Mesenchymal stem cell (in vitro differentiated cells and primary cell): ENCODE measurements at regions not wholly inside any gene's neighbourhood (a gene's known extent, or its start where the extent isn't known, plus 50 kb on each side); places are given as distances from the start of the nearest gene placed in this dataset.

Experiments used
- DNase-seq: peaks from one replicate; pipeline ENCODE4 v3.0.0-alpha.2; 2013
- H2AFZ ChIP-seq: one replicate; pipeline ENCODE4 v1.6.1; 2013; ENCODE audit warnings: low read depth, mild to moderate bottlenecking, control low read depth, inconsistent platforms, low read length, moderate library complexity
- H2AK5ac ChIP-seq: 2 replicates; pipeline ENCODE4 v1.6.1; 2013; ENCODE audit warnings: low read length, moderate library complexity, mild to moderate bottlenecking, inconsistent platforms; ENCODE audit not compliant: severe bottlenecking
- H2BK120ac ChIP-seq: one replicate; pipeline ENCODE4 v1.6.1; 2013; ENCODE audit warnings: low read depth, mild to moderate bottlenecking, inconsistent platforms, low read length, moderate library complexity
- H2BK12ac ChIP-seq, 2 experiments: one replicate each; pipeline ENCODE4 v1.6.1; 2013; ENCODE audit warnings: inconsistent platforms in 2 of 2, low read length in 2 of 2, mild to moderate bottlenecking in 2 of 2, moderate library complexity in 2 of 2, control low read depth in 1 of 2
- H2BK15ac ChIP-seq: one replicate; pipeline ENCODE4 v1.6.1; 2013; ENCODE audit warnings: mild to moderate bottlenecking, low read depth, inconsistent platforms; ENCODE audit not compliant: poor library complexity, severe bottlenecking
- H2BK5ac ChIP-seq: 2 replicates; pipeline ENCODE4 v1.6.1; 2013; ENCODE audit warnings: low read depth, mild to moderate bottlenecking, low read length, control low read depth, inconsistent platforms; ENCODE audit not compliant: poor library complexity, severe bottlenecking
- H3K14ac ChIP-seq, 2 experiments: one replicate each; pipeline ENCODE4 v1.6.1; 2013; ENCODE audit warnings: inconsistent platforms in 2 of 2, low read length in 2 of 2, control low read depth in 1 of 2, mild to moderate bottlenecking in 1 of 2, moderate library complexity in 1 of 2
- H3K18ac ChIP-seq, 2 experiments: one replicate each; pipeline ENCODE4 v1.6.1; 2013; ENCODE audit warnings: inconsistent platforms in 2 of 2, low read length in 2 of 2, control low read depth in 1 of 2, low read depth in 1 of 2, mild to moderate bottlenecking in 1 of 2
- H3K23ac ChIP-seq, 2 experiments: one replicate each; pipeline ENCODE4 v1.6.1; 2013; ENCODE audit warnings: inconsistent platforms in 2 of 2, low read length in 2 of 2, mild to moderate bottlenecking in 2 of 2, moderate library complexity in 2 of 2, control low read depth in 1 of 2
- H3K27ac ChIP-seq: 2 replicates; pipeline ENCODE4 v1.5.1; 2013; ENCODE audit warnings: mild to moderate bottlenecking, moderate library complexity, low read length, control low read depth, inconsistent platforms; ENCODE audit not compliant: poor library complexity, severe bottlenecking
- H3K27me3 ChIP-seq, 2 experiments: 2 replicates each; pipeline versions ENCODE4 v1.6.1 to v1.7.0; 2013; ENCODE audit warnings: low read length in 2 of 2, mild to moderate bottlenecking in 2 of 2, moderate library complexity in 2 of 2, control low read depth in 1 of 2, inconsistent platforms in 1 of 2; ENCODE audit not compliant: control insufficient read depth in 1 of 2, insufficient read depth in 1 of 2
- H3K36me3 ChIP-seq, 2 experiments: 2 replicates each; pipeline versions ENCODE4 v1.6.1 to v1.7.0; 2013; ENCODE audit warnings: low read length in 2 of 2, control low read depth in 1 of 2, inconsistent platforms in 1 of 2, low read depth in 1 of 2, mild to moderate bottlenecking in 1 of 2; ENCODE audit not compliant: insufficient read depth in 2 of 2, control insufficient read depth in 1 of 2
- H3K4ac ChIP-seq, 2 experiments: one replicate each; pipeline ENCODE4 v1.6.1; 2013; ENCODE audit warnings: inconsistent platforms in 2 of 2, low read length in 2 of 2, mild to moderate bottlenecking in 2 of 2, moderate library complexity in 2 of 2, control low read depth in 1 of 2, low read depth in 1 of 2
- H3K4me1 ChIP-seq: 2 replicates; pipeline ENCODE4 v1.6.1; 2013; ENCODE audit warnings: low read depth, low read length, control low read depth; ENCODE audit not compliant: control insufficient read depth, insufficient read depth
- H3K4me2 ChIP-seq: 2 replicates; pipeline ENCODE4 v1.6.1; 2013; ENCODE audit warnings: low read length, mild to moderate bottlenecking, inconsistent platforms; ENCODE audit not compliant: poor library complexity, severe bottlenecking
- H3K4me3 ChIP-seq, 2 experiments: 2 replicates each; pipeline versions ENCODE4 v1.5.1 to v1.7.0; 2013; ENCODE audit warnings: low read length in 2 of 2, mild to moderate bottlenecking in 2 of 2, control low read depth in 1 of 2, low read depth in 1 of 2; ENCODE audit not compliant: insufficient read depth in 1 of 2
- H3K79me1 ChIP-seq: replicated peaks from 2 replicates; pipeline ENCODE4 v1.6.1; 2013; ENCODE audit warnings: mild to moderate bottlenecking, control low read depth, low read length, inconsistent platforms; ENCODE audit not compliant: poor library complexity, severe bottlenecking
- H3K9ac ChIP-seq: 2 replicates; pipeline ENCODE4 v1.7.0; 2013; ENCODE audit warnings: mild to moderate bottlenecking, low read length, moderate library complexity
- H3K9me3 ChIP-seq: 2 replicates; pipeline ENCODE4 v1.7.0; 2013; ENCODE audit warnings: mild to moderate bottlenecking, low read length; ENCODE audit not compliant: control insufficient read depth
- H4K8ac ChIP-seq: one replicate; pipeline ENCODE4 v1.6.1; 2013; ENCODE audit warnings: inconsistent platforms, mild to moderate bottlenecking, low read length, moderate library complexity
- H4K91ac ChIP-seq: one replicate; pipeline ENCODE4 v1.6.1; 2013; ENCODE audit warnings: mild to moderate bottlenecking, low read length, inconsistent platforms
- WGBS: methylation state at CpG from one replicate; pipeline ENCODE4 v1.1.7; 2013; ENCODE audit warnings: mixed read lengths; 5-methylcytosine and 5-hydroxymethylcytosine counted together

GRCh38 chr3:153956613-153957012 lies 164.6 kb upstream of the ARHGEF26 start:
- H3K79me1 ChIP-seq: no peaks in the 10 kb centered on the region
- no peaks in the 10 kb centered on the region for H3K36me3 ChIP-seq
- DNase-seq: no peak
- no peak overlapping the region for H3K18ac ChIP-seq
- H3K4ac ChIP-seq: no peak overlapping the region
- no peak overlapping the region for H3K14ac ChIP-seq
- no peak overlapping the region for H3K23ac ChIP-seq
- no peak overlapping the region for H2AK5ac ChIP-seq
- H4K8ac ChIP-seq: no peak overlapping the region
- H2BK120ac ChIP-seq: no peak overlapping the region
- no peak overlapping the region for H2AFZ ChIP-seq
- WGBS: 63% methylated on average over 5 of the region's 5 CpGs
- H3K4me2 ChIP-seq: no peak overlapping the region
- no peak overlapping the region for H2BK12ac ChIP-seq
- no peak overlapping the region for H3K27ac ChIP-seq
- no peak overlapping the region for H3K4me3 ChIP-seq
- no peak overlapping the region for H3K9ac ChIP-seq
- no peaks in the 10 kb centered on the region for H3K4me1 ChIP-seq
- H2BK15ac ChIP-seq: no peak overlapping the region
- H4K91ac ChIP-seq: no peak overlapping the region
- no peaks in the 10 kb centered on the region for H3K27me3 ChIP-seq
- no peak overlapping the region for H2BK5ac ChIP-seq
- no peaks in the 10 kb centered on the region for H3K9me3 ChIP-seq

- H2BK12ac ChIP-seq: no peak overlapping the region
- no peak overlapping the region for H3K9ac ChIP-seq
- H3K14ac ChIP-seq: no peak overlapping the region
- no peak overlapping the region for H3K23ac ChIP-seq
- no peaks in the 10 kb centered on the region for H3K4me1 ChIP-seq
- H3K9me3 ChIP-seq: no peaks in the 10 kb centered on the region
- no peak overlapping the region for H2AK5ac ChIP-seq
- H3K4me2 ChIP-seq: no peak overlapping the region
- H2BK120ac ChIP-seq: no peak overlapping the region
- no peaks in the 10 kb centered on the region for H3K36me3 ChIP-seq
- no peaks in the 10 kb centered on the region for H3K79me1 ChIP-seq
- H2BK15ac ChIP-seq: no peak overlapping the region
- H3K27ac ChIP-seq: no peak overlapping the region
- no peak overlapping the region for H3K4me3 ChIP-seq
- H2AFZ ChIP-seq: no peak overlapping the region
- H4K91ac ChIP-seq: no peak overlapping the region
- H3K18ac ChIP-seq: no peak overlapping the region
- no CpG with 5 or more reads among the region's 1 CpG for WGBS
- H4K8ac ChIP-seq: no peak overlapping the region
- no peak overlapping the region for H2BK5ac ChIP-seq
- no peak overlapping the region for H3K4ac ChIP-seq
- H3K27me3 ChIP-seq: no peaks in the 10 kb centered on the region
- DNase-seq: peak; percentile 43
Measured at GRCh38 chr3:153957421-153957820, 163.8 kb upstream of the ARHGEF26 start.

GRCh38 chr3:153958635-153959595 lies 162.3 kb upstream of the ARHGEF26 start:
- no peaks in the 10 kb centered on the region for H3K27me3 ChIP-seq
- no peak overlapping the region for H3K4me2 ChIP-seq
- H2BK15ac ChIP-seq: no peak overlapping the region
- no peak overlapping the region for H3K23ac ChIP-seq
- H4K8ac ChIP-seq: no peak overlapping the region
- H2BK120ac ChIP-seq: no peak overlapping the region
- H3K4me1 ChIP-seq: no peaks in the 10 kb centered on the region
- H4K91ac ChIP-seq: no peak overlapping the region
- H3K4me3 ChIP-seq: no peak overlapping the region
- H3K79me1 ChIP-seq: no peaks in the 10 kb centered on the region
- 82% methylated on average over 5 of the region's 9 CpGs for WGBS
- no peak overlapping the region for H2AFZ ChIP-seq
- no peak overlapping the region for H2AK5ac ChIP-seq
- no peak overlapping the region for H3K27ac ChIP-seq
- no peak overlapping the region for H3K4ac ChIP-seq
- no peak overlapping the region for H2BK5ac ChIP-seq
- no peaks in the 10 kb centered on the region for H3K36me3 ChIP-seq
- no peak overlapping the region for H3K18ac ChIP-seq
- peak; percentile 74 for DNase-seq
- H3K9me3 ChIP-seq: no peaks in the 10 kb centered on the region
- no peak overlapping the region for H3K14ac ChIP-seq
- H2BK12ac ChIP-seq: no peak overlapping the region
- peak overlapping the region; percentile 59 for H3K9ac ChIP-seq

GRCh38 chr3:153960458-153961074 lies 160.6 kb upstream of the ARHGEF26 start:
- Histone ChIP-seq H3K4ac (no peak overlapping the region), H3K23ac (no peak overlapping the region), H3K4me1 (no peaks in the 10 kb centered on the region), H2BK15ac (no peak overlapping the region), H3K18ac (no peak overlapping the region), H3K27me3 (no peaks in the 10 kb centered on the region), H4K8ac (no peak overlapping the region), H3K79me1 (no peaks in the 10 kb centered on the region), H3K36me3 (no peaks in the 10 kb centered on the region), H2BK5ac (no peak overlapping the region), H3K14ac (no peak overlapping the region), H2AK5ac (no peak overlapping the region), H3K9me3 (no peaks in the 10 kb centered on the region), H4K91ac (no peak overlapping the region), H3K27ac (no peak overlapping the region), H3K4me3 (no peak overlapping the region), H3K4me2 (no peak overlapping the region), H2BK120ac (no peak overlapping the region), H3K9ac (no peak overlapping the region), H2AFZ (no peak overlapping the region), H2BK12ac (no peak overlapping the region)
- 66% methylated on average over 3 of the region's 3 CpGs for WGBS
- DNase-seq: no peak
